HCT116 (cell line): ENCODE measurements at regions not wholly inside any gene's neighbourhood (a gene's known extent, or its start where the extent isn't known, plus 50 kb on each side); places are given as distances from the start of the nearest gene placed in this dataset.

ENCODE experiments used
- EZH2 ChIP-seq: fragments of 200-600 bp; sonication (generic); IDR thresholded peaks from 2 replicates; pipeline ENCODE4 v1.6.1; 2017; ENCODE audit warnings: antibody characterized with exemption, mixed run types
- POLR2AphosphoS5 ChIP-seq: IDR thresholded peaks from 2 replicates; pipeline ENCODE4 v1.6.1; 2011; ENCODE audit warnings: mild to moderate bottlenecking, low read depth, low read length, moderate library complexity

- no peak for TF ChIP-seq EZH2
- no peak for TF ChIP-seq POLR2AphosphoS5
Observed at GRCh38 chr9:86751207-86751606, 196.1 kb downstream of the GAS1 start.
